ENCODE measurements at regions not wholly inside any gene's neighbourhood (a gene's known extent, or its start where the extent isn't known, plus 50 kb on each side); places are given as distances from the start of the nearest gene placed in this dataset.
A peak's percentile ranks its signal among the peaks of the same experiment; 100 is the strongest.

DNA sequence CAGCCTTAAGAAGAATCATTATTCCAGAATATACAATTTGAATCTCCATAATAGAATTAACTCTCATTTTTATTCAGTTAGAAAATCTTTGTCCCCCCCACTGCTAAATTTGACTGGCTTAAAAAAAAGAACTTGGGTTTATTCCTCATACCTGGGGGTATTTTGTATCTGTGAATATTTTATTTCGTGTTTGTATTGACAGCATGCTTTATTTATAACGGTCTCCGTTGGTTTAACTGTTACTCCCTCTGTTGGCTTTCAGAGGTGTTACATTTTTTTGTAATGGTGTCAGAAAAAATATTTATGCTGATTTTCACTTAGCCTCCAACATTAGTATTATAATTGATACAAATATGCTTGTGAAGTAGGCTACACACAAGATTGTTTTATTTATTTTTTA, 109.1 kb downstream of the HAUS1 start:
- no CpG with 5 or more reads among the region's 3 CpGs for WGBS (ENCODE audit: extremely low coverage, insufficient coverage, insufficient read length)
- H2AFZ ChIP-seq (ENCODE audit: insufficient read depth, low read length, poor library complexity), result no peak overlapping the region
- H2BK5ac ChIP-seq (ENCODE audit: low read depth, low read length, poor library complexity), result no peak overlapping the region

DNA sequence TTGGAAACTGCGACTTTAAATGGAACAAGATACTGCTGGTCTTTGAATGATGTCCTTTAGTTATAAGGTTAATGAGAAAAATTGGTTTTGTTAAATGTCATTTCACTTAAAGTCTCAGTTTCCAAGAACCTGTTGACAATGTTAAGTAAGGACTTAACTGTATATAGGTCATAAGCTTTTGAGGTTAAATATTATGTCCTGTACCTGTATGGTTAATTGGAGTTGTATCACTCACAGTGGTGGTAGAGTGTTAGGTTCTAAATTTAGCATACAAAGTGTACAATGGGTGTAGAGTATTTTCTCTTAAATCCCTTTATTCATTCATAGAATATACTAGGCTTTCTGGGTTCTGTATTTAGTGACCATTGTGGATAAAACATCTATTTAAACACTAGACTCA, 110.2 kb downstream of the HAUS1 start:
- Histone ChIP-seq H3K79me1 (ENCODE audit: low read length) (no peaks in the 10 kb centered on the region), H2BK12ac (ENCODE audit: low read length) (no peak overlapping the region), H3K79me2 (ENCODE audit: control insufficient read depth, insufficient read depth, low read length, poor library complexity) (no peaks in the 10 kb centered on the region), H3K9ac (ENCODE audit: low read length) (no peak overlapping the region), H3K4me3 (ENCODE audit: low read depth, low read length) (no peak overlapping the region), H4K91ac (ENCODE audit: low read depth, low read length) (no peak overlapping the region), H3K9me3 (ENCODE audit: insufficient read depth, low read depth, low read length) (no peaks in the 10 kb centered on the region), H3K14ac (ENCODE audit: low read length) (no peak overlapping the region), H3K27ac (ENCODE audit: low read depth, low read length) (no peak overlapping the region), H2AFZ (ENCODE audit: insufficient read depth, low read length, poor library complexity) (no peak overlapping the region), H3K4me2 (ENCODE audit: low read length) (no peak overlapping the region), H2BK5ac (ENCODE audit: low read depth, low read length, poor library complexity) (no peak overlapping the region), H4K8ac (ENCODE audit: low read depth, low read length) (no peak overlapping the region), H3K36me3 (ENCODE audit: control insufficient read depth in 1 of 2, insufficient read depth in 2 of 2, low read length in 2 of 2) (peaks cover 4 to 5% of the 10 kb centered on the region in 2 experiments), H2AK5ac (ENCODE audit: low read length) (no peak overlapping the region), H3K18ac (ENCODE audit: low read length) (no peak overlapping the region), H3K27me3 (ENCODE audit: insufficient read depth, low read length) (no peaks in the 10 kb centered on the region), H3K4me1 (ENCODE audit: control insufficient read depth in 1 of 2, insufficient read depth in 2 of 2, low read length in 2 of 2) (no peaks in the 10 kb centered on the region), H3K4ac (ENCODE audit: low read depth, low read length) (no peak overlapping the region), H4K12ac (ENCODE audit: low read depth, low read length) (no peak overlapping the region), H2BK120ac (ENCODE audit: insufficient read depth, low read length, poor library complexity) (no peak overlapping the region), H3K23ac (ENCODE audit: low read length) (no peak overlapping the region)
- no peak for DNase-seq
- no CpG with 5 or more reads among the region's 1 CpG for WGBS (ENCODE audit: extremely low coverage, insufficient coverage, insufficient read length)

More for the DNA sequence above, 109.1 kb downstream of the HAUS1 start:
- no peak overlapping the region for H3K4me3 ChIP-seq (ENCODE audit: low read depth, low read length)
- H3K27me3 ChIP-seq (ENCODE audit: insufficient read depth, low read length), result no peaks in the 10 kb centered on the region
- peaks cover 4 to 5% of the 10 kb centered on the region in 2 experiments for H3K36me3 ChIP-seq (ENCODE audit: control insufficient read depth in 1 of 2, insufficient read depth in 2 of 2, low read length in 2 of 2)
- no peak overlapping the region for H3K14ac ChIP-seq (ENCODE audit: low read length)
- H3K9ac ChIP-seq (ENCODE audit: low read length), result no peak overlapping the region
- peak in 1 of 2 donors; percentile 57 for DNase-seq
- no peak overlapping the region for H2AK5ac ChIP-seq (ENCODE audit: low read length)
- H3K4me2 ChIP-seq (ENCODE audit: low read length), result no peak overlapping the region
- no peak overlapping the region for H3K18ac ChIP-seq (ENCODE audit: low read length)
- H3K23ac ChIP-seq (ENCODE audit: low read length), result no peak overlapping the region
- no peak overlapping the region for H4K91ac ChIP-seq (ENCODE audit: low read depth, low read length)
- no peak overlapping the region for H4K8ac ChIP-seq (ENCODE audit: low read depth, low read length)
- H3K27ac ChIP-seq (ENCODE audit: low read depth, low read length), result no peak overlapping the region
- no peak overlapping the region for H2BK12ac ChIP-seq (ENCODE audit: low read length)
- H3K4me1 ChIP-seq (ENCODE audit: control insufficient read depth in 1 of 2, insufficient read depth in 2 of 2, low read length in 2 of 2), result no peaks in the 10 kb centered on the region
- no peak overlapping the region for H4K12ac ChIP-seq (ENCODE audit: low read depth, low read length)
- no peaks in the 10 kb centered on the region for H3K79me2 ChIP-seq (ENCODE audit: control insufficient read depth, insufficient read depth, low read length, poor library complexity)
- no peaks in the 10 kb centered on the region for H3K79me1 ChIP-seq (ENCODE audit: low read length)
- no peak overlapping the region for H3K4ac ChIP-seq (ENCODE audit: low read depth, low read length)
- no peak overlapping the region for H2BK120ac ChIP-seq (ENCODE audit: insufficient read depth, low read length, poor library complexity)
- H3K9me3 ChIP-seq (ENCODE audit: insufficient read depth, low read depth, low read length), result no peaks in the 10 kb centered on the region

DNA sequence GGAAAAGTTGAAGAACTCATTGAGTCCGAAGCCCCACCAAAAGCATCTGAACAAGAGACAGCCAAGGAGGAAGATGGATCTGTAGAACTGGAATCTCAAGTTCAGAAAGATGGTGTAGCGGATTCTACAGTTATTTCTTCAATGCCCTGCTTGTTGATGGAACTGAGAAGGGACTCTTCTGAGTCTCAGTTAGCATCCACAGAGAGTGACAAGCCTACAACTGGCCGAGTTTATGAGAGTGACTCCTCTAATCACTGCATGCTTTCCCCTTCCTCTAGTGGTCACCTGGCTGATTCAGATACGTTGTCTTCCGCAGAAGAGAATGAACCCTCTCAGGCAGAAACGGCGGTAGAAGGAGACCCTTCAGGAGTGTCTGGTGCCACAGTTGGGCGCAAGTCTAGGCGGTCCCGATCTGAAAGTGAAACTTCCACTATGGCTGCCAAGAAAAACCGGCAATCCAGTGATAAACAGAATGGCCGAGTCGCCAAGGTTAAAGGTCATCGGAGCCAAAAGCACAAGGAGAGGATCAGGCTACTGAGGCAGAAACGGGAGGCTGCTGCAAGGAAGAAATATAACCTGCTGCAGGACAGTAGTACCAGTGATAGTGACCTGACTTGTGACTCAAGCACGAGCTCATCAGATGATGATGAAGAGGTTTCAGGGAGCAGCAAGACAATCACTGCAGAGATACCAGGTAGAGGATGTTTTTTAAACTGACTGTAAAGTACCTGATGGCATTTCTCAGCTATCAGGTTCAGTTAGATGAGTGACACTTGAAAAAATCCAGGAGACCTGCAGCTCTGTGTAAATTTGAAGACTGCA, 111.9 kb downstream of the HAUS1 start:
- no peak overlapping the region for H4K91ac ChIP-seq (ENCODE audit: low read depth, low read length)
- no peaks in the 10 kb centered on the region for H3K27me3 ChIP-seq (ENCODE audit: insufficient read depth, low read length)
- H2AFZ ChIP-seq (ENCODE audit: insufficient read depth, low read length, poor library complexity), result no peak overlapping the region
- H3K4me2 ChIP-seq (ENCODE audit: low read length), result no peak overlapping the region
- H3K23ac ChIP-seq (ENCODE audit: low read length), result no peak overlapping the region
- H3K79me1 ChIP-seq (ENCODE audit: low read length), result no peaks in the 10 kb centered on the region
- H4K12ac ChIP-seq (ENCODE audit: low read depth, low read length), result no peak overlapping the region
- no peak overlapping the region for H2AK5ac ChIP-seq (ENCODE audit: low read length)
- H4K8ac ChIP-seq (ENCODE audit: low read depth, low read length), result no peak overlapping the region
- peaks cover 4 to 5% of the 10 kb centered on the region in 2 experiments for H3K36me3 ChIP-seq (ENCODE audit: control insufficient read depth in 1 of 2, insufficient read depth in 2 of 2, low read length in 2 of 2)
- no peak overlapping the region for H3K4me3 ChIP-seq (ENCODE audit: low read depth, low read length)
- H3K4ac ChIP-seq (ENCODE audit: low read depth, low read length), result no peak overlapping the region
- no peaks in the 10 kb centered on the region for H3K4me1 ChIP-seq (ENCODE audit: control insufficient read depth in 1 of 2, insufficient read depth in 2 of 2, low read length in 2 of 2)
- no peak overlapping the region for H3K14ac ChIP-seq (ENCODE audit: low read length)
- H3K18ac ChIP-seq (ENCODE audit: low read length), result no peak overlapping the region
- H3K9me3 ChIP-seq (ENCODE audit: insufficient read depth, low read depth, low read length), result no peaks in the 10 kb centered on the region
- no peak overlapping the region for H2BK5ac ChIP-seq (ENCODE audit: low read depth, low read length, poor library complexity)
- no peak overlapping the region for H2BK120ac ChIP-seq (ENCODE audit: insufficient read depth, low read length, poor library complexity)
- H3K79me2 ChIP-seq (ENCODE audit: control insufficient read depth, insufficient read depth, low read length, poor library complexity), result no peaks in the 10 kb centered on the region
- H3K27ac ChIP-seq (ENCODE audit: low read depth, low read length), result no peak overlapping the region
- H3K9ac ChIP-seq (ENCODE audit: low read length), result no peak overlapping the region
- no peak overlapping the region for H2BK12ac ChIP-seq (ENCODE audit: low read length)
- no CpG with 5 or more reads among the region's 16 CpGs for WGBS (ENCODE audit: extremely low coverage, insufficient coverage, insufficient read length)
- no peak for DNase-seq

DNA sequence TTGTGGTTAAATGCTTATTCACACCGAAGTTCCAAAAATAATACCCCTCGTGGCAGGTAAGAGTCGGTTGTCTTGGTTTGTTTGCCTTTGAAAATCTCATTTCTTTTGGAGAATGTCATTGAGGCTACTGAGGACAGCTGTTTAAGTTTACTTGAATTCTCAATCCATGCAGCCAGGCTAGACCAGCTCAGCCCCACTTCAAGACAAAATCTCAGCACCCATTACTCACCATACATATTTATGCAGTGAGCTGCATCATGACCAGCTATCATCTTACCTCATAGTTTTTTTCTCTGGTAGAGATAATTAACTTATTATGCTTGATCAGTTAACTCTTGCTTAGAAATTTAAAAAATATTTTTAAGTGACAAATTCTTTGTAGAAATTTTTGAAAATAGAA, 115.9 kb downstream of the HAUS1 start:
- Histone ChIP-seq H2AFZ (ENCODE audit: insufficient read depth, low read length, poor library complexity) (no peak overlapping the region), H3K79me2 (ENCODE audit: control insufficient read depth, insufficient read depth, low read length, poor library complexity) (no peaks in the 10 kb centered on the region), H3K14ac (ENCODE audit: low read length) (no peak overlapping the region), H3K4me1 (ENCODE audit: control insufficient read depth in 1 of 2, insufficient read depth in 2 of 2, low read length in 2 of 2) (no peaks in the 10 kb centered on the region), H4K8ac (ENCODE audit: low read depth, low read length) (no peak overlapping the region), H3K9ac (ENCODE audit: low read length) (no peak overlapping the region), H3K4me3 (ENCODE audit: low read depth, low read length) (no peak overlapping the region), H3K36me3 (ENCODE audit: control insufficient read depth in 1 of 2, insufficient read depth in 2 of 2, low read length in 2 of 2) (peaks cover 4 to 5% of the 10 kb centered on the region in 2 experiments), H2BK120ac (ENCODE audit: insufficient read depth, low read length, poor library complexity) (no peak overlapping the region), H4K91ac (ENCODE audit: low read depth, low read length) (no peak overlapping the region), H2BK5ac (ENCODE audit: low read depth, low read length, poor library complexity) (no peak overlapping the region), H3K9me3 (ENCODE audit: insufficient read depth, low read depth, low read length) (no peaks in the 10 kb centered on the region), H4K12ac (ENCODE audit: low read depth, low read length) (no peak overlapping the region), H3K18ac (ENCODE audit: low read length) (no peak overlapping the region), H3K23ac (ENCODE audit: low read length) (no peak overlapping the region), H2BK12ac (ENCODE audit: low read length) (no peak overlapping the region), H3K27me3 (ENCODE audit: insufficient read depth, low read length) (no peaks in the 10 kb centered on the region), H3K79me1 (ENCODE audit: low read length) (no peaks in the 10 kb centered on the region), H3K4ac (ENCODE audit: low read depth, low read length) (no peak overlapping the region), H3K27ac (ENCODE audit: low read depth, low read length) (no peak overlapping the region), H3K4me2 (ENCODE audit: low read length) (no peak overlapping the region), H2AK5ac (ENCODE audit: low read length) (no peak overlapping the region)
- WGBS (ENCODE audit: extremely low coverage, insufficient coverage, insufficient read length), result no CpG with 5 or more reads among the region's 3 CpGs
- peak; percentile 43 to 64 for DNase-seq
